GM12878 (cell line): ENCODE measurements at regions not wholly inside any gene's neighbourhood (a gene's known extent, or its start where the extent isn't known, plus 50 kb on each side); places are given as distances from the start of the nearest gene placed in this dataset.

Experiments used
- ATAC-seq: fragments of 200-7000 bp; cut with Tn5 transposase; 3 replicates; pipeline ENCODE4 v1.9.1; 2020; ENCODE audit warnings: mild to moderate bottlenecking, moderate library complexity
- BruUV-seq: library from RNA; stranded (reverse); fragments of 400-500 nt; replicated peaks from 2 replicates; lab custom pipeline; 2021; lab: Mats Ljungman, UMichigan
- CTCF ChIA-PET: fragments of 300-600 bp; sonication (Branson Sonifier 250); formaldehyde crosslinking; extraction: SDS; loops from one replicate; lab custom pipeline; 2021; ENCODE audit warnings: inconsistent platforms; lab: Yijun Ruan, JAX
- POLR2A ChIA-PET: fragments of 350-600 bp; formaldehyde crosslinking; extraction: SDS; loops from one replicate; lab custom pipeline; 2021; ENCODE audit warnings: inconsistent platforms; lab: Charles Lee
- RAD21 ChIA-PET: fragments of 300-600 bp; sonication (Branson Sonifier 250); formaldehyde crosslinking; loops from one replicate; lab custom pipeline; 2023; ENCODE audit warnings: antibody characterized with exemption; ENCODE audit not compliant: unreplicated experiment; lab: Charles Lee
- SMC1A ChIA-PET: fragments of 300-600 bp; sonication (Branson Sonifier 250); formaldehyde crosslinking; loops from one replicate; lab custom pipeline; 2023; ENCODE audit not compliant: unreplicated experiment, uncharacterized antibody; lab: Charles Lee
- DNase-seq: peaks from one replicate; pipeline ENCODE4 v3.0.0-alpha.2; 2011; ENCODE audit warnings: low read depth, low spot score
- FAIRE-seq: peaks from 3 replicates; lab custom pipeline; 2011; peaks lifted over from hg19 to GRCh38; lab: Jason Lieb, UNC
- H2AFZ ChIP-seq: 2 replicates; pipeline ENCODE4 v1.6.0; 2011; ENCODE audit warnings: low read depth, low read length, control low read depth; ENCODE audit not compliant: control insufficient read depth
- H3K27ac ChIP-seq: 2 replicates; pipeline ENCODE4 v1.5.1; 2011; ENCODE audit warnings: control low read depth; ENCODE audit not compliant: control insufficient read depth, insufficient read depth
- H3K27me3 ChIP-seq, 2 experiments: replicated peaks in 1 of 2; 2 replicates each; pipeline versions ENCODE4 v1.6.0 to v1.6.1; 2011; ENCODE audit warnings: low read length in 1 of 2; ENCODE audit not compliant: control insufficient read depth in 2 of 2, insufficient read depth in 2 of 2
- H3K36me3 ChIP-seq, 2 experiments: 2 replicates each; pipeline ENCODE4 v1.5.1; 2011; ENCODE audit warnings: low read length in 1 of 2; ENCODE audit not compliant: control insufficient read depth in 2 of 2, insufficient read depth in 2 of 2
- H3K4me1 ChIP-seq: 2 replicates; pipeline ENCODE4 v1.6.1; 2011; ENCODE audit warnings: mild to moderate bottlenecking, low read length, moderate library complexity, mixed read lengths; ENCODE audit not compliant: control insufficient read depth, insufficient read depth
- H3K4me2 ChIP-seq: 2 replicates; pipeline ENCODE4 v1.6.0; 2011; ENCODE audit warnings: control low read depth; ENCODE audit not compliant: control insufficient read depth, insufficient read depth
- H3K4me3 ChIP-seq: fragments of 200-600 bp; sonication (generic); 2 replicates; pipeline ENCODE4 v1.5.1; 2016
- H3K79me2 ChIP-seq: 2 replicates; pipeline ENCODE4 v1.6.0; 2011; ENCODE audit warnings: low read length; ENCODE audit not compliant: control insufficient read depth, insufficient read depth
- H3K9ac ChIP-seq: 2 replicates; pipeline ENCODE4 v1.8.0; 2011; ENCODE audit warnings: low read length, control low read depth, mixed read lengths; ENCODE audit not compliant: control insufficient read depth, insufficient read depth
- H3K9me3 ChIP-seq: replicated peaks from 3 replicates; pipeline ENCODE4 v1.5.1; 2011; ENCODE audit warnings: mild to moderate bottlenecking, low read length; ENCODE audit not compliant: control insufficient read depth, insufficient read depth
- H4K20me1 ChIP-seq: 2 replicates; pipeline ENCODE4 v1.6.0; 2011; ENCODE audit not compliant: control insufficient read depth, insufficient read depth
- BCLAF1 ChIP-seq: fragments of 450-650 bp; IDR thresholded peaks from 2 replicates; pipeline ENCODE4 v1.6.1; 2017; ENCODE audit warnings: antibody characterized with exemption, mild to moderate bottlenecking, moderate library complexity
- CHD1 ChIP-seq: IDR thresholded peaks from 2 replicates; pipeline ENCODE4 v1.6.1; 2012; ENCODE audit warnings: low read depth, low read length, improper control_type of control experiment
- EZH2 ChIP-seq: IDR thresholded peaks from 2 replicates; pipeline ENCODE4 v1.6.1; 2012; ENCODE audit warnings: low read depth, mild to moderate bottlenecking, control low read depth, inconsistent platforms, low read length, borderline replicate concordance; ENCODE audit not compliant: control insufficient read depth
- KAT2A ChIP-seq: conservative IDR thresholded peaks from 2 replicates; pipeline ENCODE4 v1.6.1; 2011; ENCODE audit warnings: low read depth, low read length; ENCODE audit not compliant: control insufficient read depth
- NBN ChIP-seq: fragments of 450-650 bp; IDR thresholded peaks from 2 replicates; pipeline ENCODE4 v1.6.1; 2016
- RELA ChIP-seq: fragments of 450-650 bp; IDR thresholded peaks from 2 replicates; pipeline ENCODE4 v1.8.0; 2014; ENCODE audit warnings: borderline replicate concordance; ENCODE audit not compliant: partially characterized antibody
- SUPT20H ChIP-seq: IDR thresholded peaks from 2 replicates; pipeline ENCODE4 v1.6.1; 2011; ENCODE audit warnings: low read depth, mild to moderate bottlenecking, low read length, moderate library complexity, borderline replicate concordance; ENCODE audit not compliant: control insufficient read depth
- USF1 ChIP-seq: IDR thresholded peaks from 2 replicates; pipeline ENCODE4 v1.6.1; 2011; ENCODE audit warnings: borderline replicate concordance, low read depth, mild to moderate bottlenecking, moderate library complexity, mixed read lengths, low read length; ENCODE audit not compliant: insufficient read depth; ENCODE audit errors: extremely low read length
- ZBED1 ChIP-seq: IDR thresholded peaks from 2 replicates; pipeline ENCODE4 v1.6.1; 2016; ENCODE audit warnings: borderline replicate concordance
- ZBTB33 ChIP-seq: fragments of 450-650 bp; IDR thresholded peaks from 2 replicates; pipeline ENCODE4 v1.6.1; 2017; ENCODE audit warnings: mild to moderate bottlenecking
- ZNF622 ChIP-seq: fragments of 450-650 bp; IDR thresholded peaks from 2 replicates; pipeline ENCODE4 v1.6.1; 2017; ENCODE audit warnings: mild to moderate bottlenecking, inconsistent platforms
- WGBS: methylation state at CpG from one replicate; pipeline ENCODE4 v1.1.6; 2016; ENCODE audit warnings: low lambda C conversion rate; ENCODE audit not compliant: insufficient replicate concordance, insufficient coverage; ENCODE audit errors: missing lambda C conversion rate; 5-methylcytosine and 5-hydroxymethylcytosine counted together
- in situ Hi-C: fragments of 300-500 bp; cut with MboI; formaldehyde crosslinking; loops from 9 replicates; pipeline ENCODE4 v1.14.3; 2018; ENCODE audit warnings: mixed read lengths
- intact Hi-C: fragments of 100-400 bp; cut with micrococcal nuclease; formaldehyde crosslinking; loops from one replicate; pipeline ENCODE4 v1.14.2; 2022; ENCODE audit not compliant: unreplicated experiment

GRCh38 chr3:106371971-106372805, 503.4 kb upstream of the CBLB start:
- H3K4me1 ChIP-seq, result no peaks in the 10 kb centered on the region
- no peak overlapping the region for H3K4me2 ChIP-seq
- in situ Hi-C loops, result no loop called here
- 44% methylated on average over 1 of the region's 1 CpG for WGBS
- no peak for ATAC-seq
- H3K4me3 ChIP-seq, result no peak overlapping the region
- H3K36me3 ChIP-seq, result no peaks in the 10 kb centered on the region
- H3K79me2 ChIP-seq, result no peaks in the 10 kb centered on the region
- intact Hi-C loops, result no loop called here
- no peaks in the 10 kb centered on the region for H4K20me1 ChIP-seq
- no peak overlapping the region for H3K27ac ChIP-seq
- ChIA-PET POLR2A (no interaction called here), RAD21 (no interaction called here), SMC1A (interaction anchor here (0.7 to 2.2 kb wide), 3 partner anchors 9 to 35 kb away, joined by 3 to 5 read pairs (median 3); no protein-coding TSS in a partner anchor), CTCF (no interaction called here)
- no peak overlapping the region for H3K9ac ChIP-seq
- TF ChIP-seq ZBED1 (no peak), USF1 (no peak), KAT2A (no peak), SUPT20H (no peak), RELA (no peak), BCLAF1 (no peak), EZH2 (no peak), ZBTB33 (no peak), NBN (no peak), CHD1 (no peak), ZNF622 (no peak)
- no peak for FAIRE-seq
- H2AFZ ChIP-seq, result no peak overlapping the region
- H3K9me3 ChIP-seq, result no peaks in the 10 kb centered on the region; the same call in 2 of the 3 replicates
- BruUV-seq, result no TSS peak
- no peaks in the 10 kb centered on the region for H3K27me3 ChIP-seq
- no peak for DNase-seq
